Fibroblast of skin of right quadriceps (primary cell): ENCODE measurements at regions not wholly inside any gene's neighbourhood (a gene's known extent, or its start where the extent isn't known, plus 50 kb on each side); places are given as distances from the start of the nearest gene placed in this dataset.
A peak's percentile ranks its signal among the peaks of the same experiment; 100 is the strongest.
"Not testable (repeated sequence)": the region's sequence is repeated elsewhere in the genome, so short reads cannot be mapped to it uniquely, and the experiment has no call there.

ENCODE experiments used
- DNase-seq: peaks from one replicate; pipeline ENCODE4 v3.0.0-alpha.2; 2013

- DNase-seq: no peak
Observed at GRCh38 chr2:184369307-184369706, 229.0 kb upstream of the ZNF804A start.

DNA sequence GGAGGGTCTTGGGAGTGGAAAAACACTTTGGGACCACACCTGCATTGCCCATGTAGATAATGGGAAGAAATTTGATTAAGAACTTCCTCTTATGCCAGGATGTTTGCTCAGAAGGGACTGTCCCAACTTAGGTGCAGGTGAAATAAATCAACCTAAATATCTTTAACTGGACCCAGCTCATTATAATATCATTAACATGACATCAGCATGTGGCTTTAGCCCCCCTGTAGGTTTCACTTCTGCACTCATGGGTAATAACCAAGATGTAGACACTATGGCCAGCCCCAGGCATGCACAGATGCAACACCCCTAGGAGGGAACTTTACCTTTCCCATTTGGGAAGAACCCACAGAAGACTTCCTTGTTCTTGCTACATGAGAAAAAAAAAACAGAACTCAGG lies 227.4 kb upstream of the ZNF804A start:
- DNase-seq: no peak

DNA sequence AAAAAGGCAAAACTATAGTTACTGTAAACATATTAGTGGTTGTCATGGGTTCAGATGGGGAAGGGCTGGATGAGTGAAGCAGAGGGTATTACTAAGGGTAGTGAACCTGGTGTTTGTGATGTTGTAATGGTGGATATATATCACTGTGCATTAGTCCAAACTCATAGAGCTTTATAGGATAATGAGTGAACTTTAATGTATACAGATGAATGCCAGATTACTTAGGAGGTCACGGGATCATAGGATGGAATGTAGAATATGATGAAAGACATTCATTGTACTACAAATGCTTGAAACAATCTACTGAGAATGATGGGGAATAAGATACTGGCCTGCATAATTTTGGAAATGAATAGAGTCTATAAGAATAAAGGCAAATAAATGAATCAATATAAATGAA lies 226.7 kb upstream of the ZNF804A start:
- DNase-seq: peak; percentile 10

- no peak for DNase-seq
Observed at GRCh38 chr2:184372484-184372883, 225.8 kb upstream of the ZNF804A start.

- peak; percentile 1 for DNase-seq
Observed at GRCh38 chr2:184394642-184395041, 203.7 kb upstream of the ZNF804A start.

DNA sequence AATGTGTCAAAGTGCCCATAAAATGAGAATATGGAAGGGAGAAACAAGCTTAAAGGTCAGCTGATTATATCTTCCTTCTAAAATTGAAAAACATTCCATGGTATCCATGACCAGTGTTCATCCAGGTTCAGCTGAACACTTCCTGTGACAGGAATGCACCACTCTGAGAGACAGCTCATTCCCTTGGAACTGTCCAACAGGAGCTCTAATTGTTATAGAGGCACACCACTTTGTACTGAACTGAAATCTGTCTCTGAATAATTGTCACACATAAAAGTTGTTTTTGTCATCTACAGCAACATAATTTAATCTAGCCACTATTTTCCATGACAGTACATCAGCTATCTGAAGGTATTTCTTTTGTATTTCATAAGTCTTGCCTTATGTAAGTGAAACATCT lies 195.9 kb upstream of the ZNF804A start:
- no peak for DNase-seq

GRCh38 chr2:184407041-184407630 lies 191.2 kb upstream of the ZNF804A start:
- not testable (repeated sequence) for DNase-seq

DNA sequence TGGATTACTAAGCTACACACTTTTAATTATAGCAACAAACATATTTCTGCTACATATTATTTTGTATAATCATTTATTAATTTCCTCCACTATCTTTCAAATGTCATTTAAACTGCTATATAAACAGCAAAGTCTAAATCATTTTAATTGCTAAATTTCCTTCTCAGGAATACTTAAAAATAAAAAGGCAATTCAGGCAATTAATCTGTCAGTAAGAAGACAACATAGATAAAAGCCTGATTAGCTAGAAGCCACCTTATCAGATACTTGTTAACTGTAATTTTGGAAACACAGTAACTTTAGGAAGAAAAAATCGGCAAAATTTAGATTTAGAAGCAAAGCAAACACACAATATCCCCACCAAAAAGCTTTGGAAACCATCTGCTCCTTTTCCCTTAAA lies 188.2 kb upstream of the ZNF804A start:
- DNase-seq: no peak

GRCh38 chr2:184413221-184413620 lies 185.1 kb upstream of the ZNF804A start:
- DNase-seq: no peak

DNA sequence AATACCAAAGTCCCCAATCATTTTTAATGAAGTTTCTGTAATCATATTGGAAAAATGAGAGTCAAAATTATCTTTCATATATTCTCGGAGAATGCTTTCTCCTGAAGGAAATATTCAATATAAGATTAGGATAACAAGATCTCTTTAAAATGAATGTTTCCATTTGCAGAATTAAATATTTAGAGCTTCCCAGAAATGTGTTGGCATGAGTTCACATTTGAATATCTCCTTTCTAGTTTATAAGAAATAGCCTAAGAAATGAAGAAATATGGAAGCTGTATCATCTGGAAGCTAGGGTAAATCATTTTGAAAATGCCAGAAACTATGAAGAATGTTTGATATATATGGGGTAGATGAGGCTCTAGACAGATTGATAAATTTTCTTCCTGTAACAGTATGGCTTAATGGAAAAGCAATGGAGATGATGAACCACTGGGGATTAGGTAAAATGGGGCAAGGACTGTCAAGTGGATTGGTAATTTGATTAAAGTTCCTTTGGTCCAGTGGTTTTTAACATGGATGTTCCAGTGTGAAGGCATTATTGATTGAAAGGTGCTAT lies 184.6 kb upstream of the ZNF804A start:
- no peak for DNase-seq

DNA sequence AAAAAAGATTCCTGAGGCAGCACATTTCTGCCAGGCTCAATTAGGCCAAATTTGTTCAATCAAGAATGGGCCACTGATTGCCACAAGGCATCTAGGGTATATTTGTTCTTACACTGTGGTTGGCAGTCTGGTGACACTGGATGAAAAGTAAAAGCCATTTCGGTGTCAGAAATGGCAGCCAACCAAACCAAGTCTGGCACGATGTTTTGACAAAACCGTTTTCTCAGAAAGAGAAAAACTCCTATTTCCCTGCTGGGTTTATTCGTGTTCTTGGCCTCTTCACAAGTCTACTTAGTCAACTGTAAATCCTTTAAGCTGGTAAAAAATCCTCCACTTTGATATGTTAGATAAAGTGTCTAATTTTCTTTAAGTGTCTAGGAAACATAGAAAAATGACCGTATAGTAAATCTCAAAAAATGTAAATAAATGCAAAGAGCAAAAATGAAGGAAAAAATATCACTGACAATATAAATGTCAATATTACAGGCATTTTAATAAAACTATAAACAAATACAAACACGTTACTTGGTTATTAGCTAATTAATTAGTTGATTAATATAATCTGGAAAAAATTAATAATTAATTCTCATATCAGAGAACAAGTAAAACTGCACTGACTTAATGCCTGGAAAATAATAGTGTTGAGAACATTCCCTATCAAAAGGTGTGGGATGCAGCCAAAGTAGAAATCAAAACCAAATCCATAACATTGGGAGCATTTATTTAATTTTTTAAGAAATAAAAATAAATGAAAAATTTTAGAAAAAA lies 182.0 kb upstream of the ZNF804A start:
- DNase-seq: no peak

DNA sequence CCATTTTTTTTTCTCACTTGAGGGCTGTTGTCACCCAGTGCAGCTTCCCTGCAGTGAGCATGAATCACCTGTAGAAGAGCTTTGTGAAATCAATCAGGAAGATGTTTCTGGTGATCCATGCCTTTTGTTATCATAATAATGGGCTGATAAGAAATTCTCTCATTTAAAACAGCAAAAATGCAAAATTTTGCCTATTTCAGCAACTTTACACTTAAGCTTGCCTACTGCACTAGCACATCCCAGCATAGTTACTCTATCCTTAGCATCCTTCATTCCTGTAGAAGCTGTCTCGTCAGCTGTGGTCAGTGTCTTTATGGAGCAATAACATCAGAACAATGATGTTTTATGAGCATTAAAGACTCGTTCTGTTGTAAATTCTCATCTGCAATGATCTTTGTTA lies 178.6 kb upstream of the ZNF804A start:
- DNase-seq: no peak

DNA sequence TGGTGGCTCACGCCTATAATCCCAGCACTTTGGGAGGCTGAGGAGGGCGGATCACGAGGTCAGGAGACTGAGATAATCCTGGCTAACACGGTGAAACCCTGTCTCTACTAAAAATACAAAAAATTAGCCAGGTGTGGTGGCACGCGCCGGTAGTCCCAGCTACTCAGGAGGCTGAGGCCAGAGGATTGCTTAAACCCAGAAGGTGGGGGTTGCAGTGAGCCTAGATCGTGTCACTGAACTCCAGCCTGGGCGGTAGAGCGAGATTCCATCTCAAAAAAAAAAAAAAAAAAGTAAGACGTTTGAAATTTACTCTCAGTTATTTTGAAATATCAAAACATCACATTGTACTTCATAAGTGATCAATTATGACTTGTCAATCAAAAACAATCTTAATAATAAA lies 176.9 kb upstream of the ZNF804A start:
- not testable (repeated sequence) for DNase-seq

DNA sequence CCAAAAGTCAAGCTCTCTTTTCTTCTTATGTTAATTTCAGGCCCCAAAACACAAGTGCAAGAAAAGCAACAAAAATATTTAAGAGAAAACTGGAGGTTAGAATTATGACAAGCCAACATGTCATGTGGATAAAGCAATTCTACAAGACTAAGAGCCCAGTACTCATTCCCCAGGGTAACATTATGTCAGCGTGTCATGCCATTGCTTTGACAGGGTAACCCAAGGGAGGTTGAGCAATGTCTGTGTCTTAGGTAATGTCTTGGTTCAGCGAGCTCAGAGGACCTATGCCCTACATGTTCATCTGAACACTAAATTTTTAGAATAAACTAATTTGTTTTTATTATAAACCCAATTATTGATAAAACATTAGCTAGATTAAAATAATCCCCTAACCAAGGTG lies 173.2 kb upstream of the ZNF804A start:
- DNase-seq: no peak

DNA sequence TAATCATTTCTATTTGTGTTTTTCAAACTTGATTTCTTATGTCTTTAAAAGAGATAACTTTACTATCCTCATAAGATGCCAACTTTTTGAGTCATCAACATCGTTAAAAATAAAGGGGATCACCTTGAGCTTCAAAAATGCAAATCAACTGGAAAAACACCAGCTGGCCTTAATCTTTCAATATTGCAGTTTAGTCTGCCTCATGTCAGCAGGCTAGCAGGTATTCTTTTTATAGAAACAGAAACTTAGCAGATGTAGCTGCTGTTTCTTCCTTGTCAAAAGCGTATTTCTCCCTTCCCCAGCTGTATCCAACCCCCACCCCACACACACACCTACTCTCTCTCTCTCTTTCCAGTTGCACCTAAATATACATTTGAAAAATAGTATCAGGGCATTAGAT lies 154.1 kb upstream of the ZNF804A start:
- DNase-seq: no peak

DNA sequence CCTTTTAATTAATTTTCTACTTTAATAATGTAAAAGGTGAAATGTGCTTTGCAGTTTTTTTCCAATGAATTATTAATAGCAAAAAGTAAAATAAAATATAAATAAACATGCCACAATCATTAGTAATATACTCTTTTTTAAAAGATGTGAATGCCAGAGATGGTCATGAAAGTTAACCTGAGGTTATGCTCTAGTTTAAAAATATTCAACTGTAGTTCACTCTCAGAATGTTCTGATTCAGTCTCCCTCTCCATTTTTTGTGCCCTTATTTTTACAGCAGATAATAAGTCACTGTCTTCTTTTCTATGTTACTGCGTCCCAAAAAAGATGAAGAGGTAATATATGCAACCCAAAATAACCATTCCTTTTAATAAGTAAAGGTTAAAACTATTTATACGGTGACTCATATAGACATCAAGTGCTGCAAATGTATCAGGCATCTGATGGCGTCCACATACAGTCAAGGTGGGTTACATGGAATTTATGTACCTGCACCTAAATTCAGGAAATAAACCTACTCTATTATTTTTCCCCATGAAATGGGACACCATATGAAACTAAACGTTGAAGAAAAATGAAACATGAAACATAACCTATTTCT lies 153.6 kb upstream of the ZNF804A start:
- no peak for DNase-seq

- no peak for DNase-seq
Observed at GRCh38 chr2:184449760-184450159, 148.6 kb upstream of the ZNF804A start.

GRCh38 chr2:184452907-184453306 lies 145.4 kb upstream of the ZNF804A start:
- DNase-seq: no peak

- DNase-seq: no peak
Observed at GRCh38 chr2:184455624-184456023, 142.7 kb upstream of the ZNF804A start.

DNA sequence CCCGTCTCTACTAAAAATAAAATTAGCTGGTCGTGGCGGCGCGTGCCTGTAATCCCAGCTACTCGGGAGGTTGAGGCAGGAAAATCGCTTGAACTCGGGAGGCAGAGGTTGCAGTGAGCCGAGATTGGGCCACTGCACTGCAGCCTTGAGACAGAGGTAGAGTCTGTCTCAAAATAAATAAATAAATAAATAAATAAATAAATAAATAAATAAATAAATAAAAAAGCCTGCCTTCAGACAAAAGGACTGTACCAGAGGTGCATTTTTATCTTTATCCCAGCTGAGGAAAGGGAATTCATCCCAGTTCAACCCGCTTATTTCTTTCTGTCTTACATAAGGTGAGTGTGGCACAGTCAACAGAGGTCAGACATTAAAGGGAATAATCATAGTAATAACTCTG lies 141.6 kb upstream of the ZNF804A start:
- DNase-seq: not testable (repeated sequence)

- DNase-seq: no peak
Observed at GRCh38 chr2:184463102-184463865, 135.0 kb upstream of the ZNF804A start.

- no peak for DNase-seq
Observed at GRCh38 chr2:184463866-184464248, 134.5 kb upstream of the ZNF804A start.

GRCh38 chr2:184468826-184469225 lies 129.5 kb upstream of the ZNF804A start:
- DNase-seq: no peak
